ENCODE measurements at regions not wholly inside any gene's neighbourhood (a gene's known extent, or its start where the extent isn't known, plus 50 kb on each side); places are given as distances from the start of the nearest gene placed in this dataset.

DNA sequence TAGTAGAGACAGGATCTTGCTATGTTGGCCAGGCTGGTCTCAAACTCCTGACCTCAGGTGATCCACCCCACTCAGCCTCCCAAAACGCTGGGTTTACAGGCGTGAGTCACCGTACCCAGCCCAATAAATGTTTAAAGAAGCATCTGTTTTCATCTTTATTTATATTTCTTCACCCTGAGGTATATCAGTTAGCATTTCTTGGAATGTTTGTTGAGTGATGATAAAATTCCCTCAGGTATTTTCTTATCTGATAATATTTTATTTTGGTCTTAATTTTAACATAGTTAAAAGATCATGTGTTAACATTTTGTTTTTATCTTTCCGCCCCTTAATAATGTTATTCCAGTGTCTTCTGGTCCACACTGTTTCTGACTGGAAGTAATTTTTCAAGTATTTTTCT lies 839.6 kb upstream of the CDH10 start:
- BruUV-seq (replicated peaks) = no TSS peak
- Histone ChIP-seq H4K20me1 (ENCODE audit: low read length) (no peaks in the 10 kb centered on the region), H2AFZ (ENCODE audit: low read length) (no peak overlapping the region), H3K79me2 (ENCODE audit: low read length) (no peaks in the 10 kb centered on the region), H3K9me2 (replicated peaks; ENCODE audit: low read length) (no peaks in the 10 kb centered on the region), H3K4me2 (ENCODE audit: low read length) (peak overlapping the region; percentile 26; the same call in 1 of the 2 replicates), H3K9me3 (ENCODE audit: low read length) (no peaks in the 10 kb centered on the region), H3K36me3 (ENCODE audit: low read depth, low read length) (no peaks in the 10 kb centered on the region), H3K4me1 (ENCODE audit: insufficient read depth, low read length) (peaks cover 5% of the 10 kb centered on the region; the same call in 1 of the 2 replicates), H3K27me3 (ENCODE audit: low read length) (no peaks in the 10 kb centered on the region), H3K9ac (ENCODE audit: low read length) (no peak overlapping the region), H3K4me3 (ENCODE audit: low read length) (no peak overlapping the region), H3F3A (ENCODE audit: low read length, unreplicated experiment) (no peaks in the 10 kb centered on the region), H3K27ac (ENCODE audit: low read length) (no peak overlapping the region)
- TF ChIP-seq EZH2phosphoT487 (IDR thresholded peaks at IDR 0.05; ENCODE audit: borderline replicate concordance, low read length) (no peak), EZH2 (IDR thresholded peaks at IDR 0.05; ENCODE audit: low read length, unreplicated experiment) (no peak)
- TF ChIP-seq, protein P1, sequence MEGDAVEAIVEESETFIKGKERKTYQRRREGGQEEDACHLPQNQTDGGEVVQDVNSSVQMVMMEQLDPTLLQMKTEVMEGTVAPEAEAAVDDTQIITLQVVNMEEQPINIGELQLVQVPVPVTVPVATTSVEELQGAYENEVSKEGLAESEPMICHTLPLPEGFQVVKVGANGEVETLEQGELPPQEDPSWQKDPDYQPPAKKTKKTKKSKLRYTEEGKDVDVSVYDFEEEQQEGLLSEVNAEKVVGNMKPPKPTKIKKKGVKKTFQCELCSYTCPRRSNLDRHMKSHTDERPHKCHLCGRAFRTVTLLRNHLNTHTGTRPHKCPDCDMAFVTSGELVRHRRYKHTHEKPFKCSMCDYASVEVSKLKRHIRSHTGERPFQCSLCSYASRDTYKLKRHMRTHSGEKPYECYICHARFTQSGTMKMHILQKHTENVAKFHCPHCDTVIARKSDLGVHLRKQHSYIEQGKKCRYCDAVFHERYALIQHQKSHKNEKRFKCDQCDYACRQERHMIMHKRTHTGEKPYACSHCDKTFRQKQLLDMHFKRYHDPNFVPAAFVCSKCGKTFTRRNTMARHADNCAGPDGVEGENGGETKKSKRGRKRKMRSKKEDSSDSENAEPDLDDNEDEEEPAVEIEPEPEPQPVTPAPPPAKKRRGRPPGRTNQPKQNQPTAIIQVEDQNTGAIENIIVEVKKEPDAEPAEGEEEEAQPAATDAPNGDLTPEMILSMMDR (conservative IDR thresholded peaks at IDR 0.05; ENCODE audit: low read depth, low read length) = no peak
- intact Hi-C loops (cut with micrococcal nuclease) = no loop called here
- ChIA-PET CTCF (no interaction called here), POLR2A (ENCODE audit: unreplicated experiment) (no interaction called here)
- DNase-seq (peak; percentile 76), ATAC-seq (peak; percentile 49; the same call in 1 of the 2 replicates)

DNA sequence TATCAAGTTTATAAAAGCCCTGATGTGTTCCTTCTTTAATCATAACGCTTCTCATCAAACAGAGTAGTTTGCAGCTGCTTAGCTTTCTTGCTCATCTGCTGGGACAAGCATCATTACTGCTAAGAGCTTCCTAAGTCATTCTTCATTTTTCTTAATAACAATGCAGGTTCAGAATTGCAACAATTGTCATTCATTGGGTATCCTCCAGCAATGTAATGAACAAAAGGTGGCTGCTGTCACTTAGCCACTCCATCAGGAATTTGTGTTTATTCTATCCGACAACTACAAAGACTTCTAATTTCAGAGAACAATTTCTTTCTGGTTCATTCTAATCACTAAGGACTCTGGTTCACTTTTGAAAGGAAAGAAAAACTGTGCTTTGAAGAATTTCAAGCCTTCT lies 836.7 kb upstream of the CDH10 start:
- CTCF ChIA-PET = no interaction called here
- Histone ChIP-seq H3K4me3 (ENCODE audit: low read length) (no peak overlapping the region), H3K27me3 (ENCODE audit: low read length) (no peaks in the 10 kb centered on the region), H3K4me2 (ENCODE audit: low read length) (no peak overlapping the region), H3K36me3 (ENCODE audit: low read depth, low read length) (no peaks in the 10 kb centered on the region), H3K4me1 (ENCODE audit: insufficient read depth, low read length) (no peaks in the 10 kb centered on the region), H3K79me2 (ENCODE audit: low read length) (no peaks in the 10 kb centered on the region), H2AFZ (ENCODE audit: low read length) (no peak overlapping the region), H3K9ac (ENCODE audit: low read length) (no peak overlapping the region), H3F3A (ENCODE audit: low read length, unreplicated experiment) (no peaks in the 10 kb centered on the region), H4K20me1 (ENCODE audit: low read length) (no peaks in the 10 kb centered on the region), H3K27ac (ENCODE audit: low read length) (no peak overlapping the region), H3K9me2 (replicated peaks; ENCODE audit: low read length) (no peaks in the 10 kb centered on the region), H3K9me3 (ENCODE audit: low read length) (no peaks in the 10 kb centered on the region)
- DNase-seq (no peak), ATAC-seq (no peak)
- intact Hi-C loops (cut with micrococcal nuclease) = no loop called here
- BruUV-seq (replicated peaks) = no TSS peak
- POLR2A ChIA-PET (ENCODE audit: unreplicated experiment) = no interaction called here
- no peak for TF ChIP-seq EZH2 (IDR thresholded peaks at IDR 0.05; ENCODE audit: low read length, unreplicated experiment)
- TF ChIP-seq EZH2phosphoT487 (IDR thresholded peaks at IDR 0.05; ENCODE audit: borderline replicate concordance, low read length) = no peak
- TF ChIP-seq, protein P1 (conservative IDR thresholded peaks at IDR 0.05; ENCODE audit: low read depth, low read length) = no peak

DNA sequence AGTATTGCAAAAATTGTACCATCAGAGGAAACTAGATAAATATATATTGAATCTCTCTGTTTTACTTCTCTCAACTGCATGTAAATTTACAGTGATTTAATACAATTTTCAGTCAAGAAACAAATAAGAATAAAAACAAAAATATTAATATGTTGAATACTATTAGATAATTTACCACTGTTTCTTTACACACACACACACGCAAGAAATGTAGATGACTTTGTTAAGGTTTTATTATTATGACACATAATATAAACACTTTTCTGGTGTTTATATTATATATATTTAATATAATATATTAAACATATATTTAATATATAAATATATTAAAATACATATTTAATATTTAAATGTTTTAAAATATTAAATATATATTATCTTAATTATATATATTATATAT lies 814.3 kb upstream of the CDH10 start:
- POLR2A ChIA-PET (ENCODE audit: unreplicated experiment) = no interaction called here
- no peak overlapping the region for H3K4me3 ChIP-seq (ENCODE audit: low read length)
- H3F3A ChIP-seq (ENCODE audit: low read length, unreplicated experiment) = no peaks in the 10 kb centered on the region
- ATAC-seq (no peak), DNase-seq (no peak)
- no peaks in the 10 kb centered on the region for H3K27me3 ChIP-seq (ENCODE audit: low read length)
- H3K4me1 ChIP-seq (ENCODE audit: insufficient read depth, low read length) = no peaks in the 10 kb centered on the region
- H3K79me2 ChIP-seq (ENCODE audit: low read length) = no peaks in the 10 kb centered on the region
- H3K9ac ChIP-seq (ENCODE audit: low read length) = no peak overlapping the region
- H3K4me2 ChIP-seq (ENCODE audit: low read length) = no peak overlapping the region
- intact Hi-C loops (cut with micrococcal nuclease) = no loop called here
- H3K36me3 ChIP-seq (ENCODE audit: low read depth, low read length) = no peaks in the 10 kb centered on the region
- no peaks in the 10 kb centered on the region for H4K20me1 ChIP-seq (ENCODE audit: low read length)
- no peaks in the 10 kb centered on the region for H3K9me3 ChIP-seq (ENCODE audit: low read length)
- no peak overlapping the region for H3K27ac ChIP-seq (ENCODE audit: low read length)
- H2AFZ ChIP-seq (ENCODE audit: low read length) = no peak overlapping the region
- H3K9me2 ChIP-seq (replicated peaks; ENCODE audit: low read length) = no peaks in the 10 kb centered on the region
- no peak for TF ChIP-seq EZH2phosphoT487 (IDR thresholded peaks at IDR 0.05; ENCODE audit: borderline replicate concordance, low read length)
- TF ChIP-seq, protein P1 (conservative IDR thresholded peaks at IDR 0.05; ENCODE audit: low read depth, low read length) = no peak
- no peak for TF ChIP-seq EZH2 (IDR thresholded peaks at IDR 0.05; ENCODE audit: low read length, unreplicated experiment)
- CTCF ChIA-PET = no interaction called here
- no TSS peak for BruUV-seq (replicated peaks)
